ENCODE measurements at regions not wholly inside any gene's neighbourhood (a gene's known extent, or its start where the extent isn't known, plus 50 kb on each side); places are given as distances from the start of the nearest gene placed in this dataset.
"Not testable (repeated sequence)": the region's sequence is repeated elsewhere in the genome, so short reads cannot be mapped to it uniquely, and the experiment has no call there.

- not testable (repeated sequence) for DNase-seq (ENCODE audit: low read depth)
These were observed 1265.9 kb upstream of the PCDH10 start for GRCh38 chr4:131883181-131883580.

- DNase-seq (ENCODE audit: low read depth) = not testable (repeated sequence)
These were observed 1223.4 kb upstream of the PCDH10 start for GRCh38 chr4:131925662-131926061.

- DNase-seq (ENCODE audit: low read depth) = not testable (repeated sequence)
These were observed 1181.4 kb upstream of the PCDH10 start for GRCh38 chr4:131967646-131968045.

- DNase-seq (ENCODE audit: low read depth) = no peak
These were observed 1174.4 kb upstream of the PCDH10 start for GRCh38 chr4:131974730-131975129.

GRCh38 chr4:131975276-131976132, 1173.6 kb upstream of the PCDH10 start:
- not testable (repeated sequence) for DNase-seq (ENCODE audit: low read depth)

GRCh38 chr4:131976133-131977002, 1172.7 kb upstream of the PCDH10 start:
- DNase-seq (ENCODE audit: low read depth) = not testable (repeated sequence)

GRCh38 chr4:131978120-131978519, 1171.0 kb upstream of the PCDH10 start:
- no peak for DNase-seq (ENCODE audit: low read depth)

GRCh38 chr4:131989576-131989975, 1159.5 kb upstream of the PCDH10 start:
- DNase-seq (ENCODE audit: low read depth) = no peak

GRCh38 chr4:132001542-132001941, 1147.6 kb upstream of the PCDH10 start:
- DNase-seq (ENCODE audit: low read depth) = no peak

GRCh38 chr4:132003593-132003992, 1145.5 kb upstream of the PCDH10 start:
- DNase-seq (ENCODE audit: low read depth) = no peak

GRCh38 chr4:132015321-132015720, 1133.8 kb upstream of the PCDH10 start:
- DNase-seq (ENCODE audit: low read depth) = no peak

GRCh38 chr4:132016703-132017350, 1132.3 kb upstream of the PCDH10 start:
- no peak for DNase-seq (ENCODE audit: low read depth)

GRCh38 chr4:132026166-132026565, 1122.9 kb upstream of the PCDH10 start:
- no peak for DNase-seq (ENCODE audit: low read depth)

GRCh38 chr4:132026816-132027215, 1122.3 kb upstream of the PCDH10 start:
- DNase-seq (ENCODE audit: low read depth) = no peak

GRCh38 chr4:132056496-132056895, 1092.6 kb upstream of the PCDH10 start:
- DNase-seq (ENCODE audit: low read depth) = no peak

- no peak for DNase-seq (ENCODE audit: low read depth)
These were observed 1089.9 kb upstream of the PCDH10 start for GRCh38 chr4:132059227-132059626.

GRCh38 chr4:132062611-132063239, 1086.4 kb upstream of the PCDH10 start:
- no peak for DNase-seq (ENCODE audit: low read depth)

- DNase-seq (ENCODE audit: low read depth) = no peak
These were observed 1085.3 kb upstream of the PCDH10 start for GRCh38 chr4:132063829-132064228.

GRCh38 chr4:132065940-132066495, 1083.1 kb upstream of the PCDH10 start:
- DNase-seq (ENCODE audit: low read depth) = no peak

GRCh38 chr4:132071815-132072214, 1077.3 kb upstream of the PCDH10 start:
- no peak for DNase-seq (ENCODE audit: low read depth)

GRCh38 chr4:132076829-132077228, 1072.3 kb upstream of the PCDH10 start:
- DNase-seq (ENCODE audit: low read depth) = no peak

All from RPMI7951 (cell line).